ENCODE measurements at regions not wholly inside any gene's neighbourhood (a gene's known extent, or its start where the extent isn't known, plus 50 kb on each side); places are given as distances from the start of the nearest gene placed in this dataset.

GRCh38 chr11:110985547-110985946 is 260.0 kb upstream of the POU2AF2 start:
- TF ChIP-seq POLR2A (IDR thresholded peaks at IDR 0.05), result no peak
- TF ChIP-seq CTCF (IDR thresholded peaks at IDR 0.05), result no peak

Measured in testis (tissue), 2 donors.